ENCODE measurements at regions not wholly inside any gene's neighbourhood (a gene's known extent, or its start where the extent isn't known, plus 50 kb on each side); places are given as distances from the start of the nearest gene placed in this dataset.

DNA sequence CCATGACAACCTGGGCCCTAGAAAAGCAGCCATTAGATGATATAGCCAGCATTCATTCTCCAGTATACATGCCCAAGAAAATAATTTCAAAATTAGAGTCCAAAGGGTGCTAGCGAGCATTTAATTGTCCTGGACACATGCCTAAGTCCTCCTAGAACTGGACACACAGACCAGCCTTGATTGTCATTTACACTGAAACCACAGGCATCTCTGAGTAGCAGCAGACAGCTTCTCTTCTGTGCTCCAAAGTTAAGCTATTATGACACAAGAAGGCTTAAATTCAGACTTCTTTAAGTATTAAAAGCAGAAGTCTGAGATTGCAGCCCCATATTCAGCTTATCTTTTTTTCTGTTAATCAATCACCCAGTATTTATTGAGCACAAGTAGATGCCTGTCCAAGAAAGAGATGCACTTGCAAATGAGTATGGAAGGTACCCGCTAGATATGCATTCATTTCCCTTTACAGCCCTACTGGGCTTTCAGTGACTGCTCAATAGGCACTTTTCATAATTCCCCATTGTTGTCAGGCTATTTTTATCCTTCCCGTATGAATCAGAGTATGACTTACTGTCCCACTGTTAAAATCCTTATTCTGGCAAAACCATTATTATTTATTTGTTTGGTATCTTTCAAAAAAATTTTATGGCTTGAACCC, 374.1 kb downstream of the FBXW7 start:
- Histone ChIP-seq H3K36me3 (ENCODE audit: control insufficient read depth, insufficient read depth, low read length) (no peaks in the 10 kb centered on the region), H3K27me3 (ENCODE audit: control insufficient read depth, insufficient read depth, low read length) (no peaks in the 10 kb centered on the region), H3K27ac (ENCODE audit: low read depth, low read length) (no peak overlapping the region), H3K9ac (ENCODE audit: low read length) (no peak overlapping the region), H3K4me1 (ENCODE audit: control insufficient read depth, insufficient read depth, low read length) (no peaks in the 10 kb centered on the region), H3K4me3 (ENCODE audit: low read length) (no peak overlapping the region)

DNA sequence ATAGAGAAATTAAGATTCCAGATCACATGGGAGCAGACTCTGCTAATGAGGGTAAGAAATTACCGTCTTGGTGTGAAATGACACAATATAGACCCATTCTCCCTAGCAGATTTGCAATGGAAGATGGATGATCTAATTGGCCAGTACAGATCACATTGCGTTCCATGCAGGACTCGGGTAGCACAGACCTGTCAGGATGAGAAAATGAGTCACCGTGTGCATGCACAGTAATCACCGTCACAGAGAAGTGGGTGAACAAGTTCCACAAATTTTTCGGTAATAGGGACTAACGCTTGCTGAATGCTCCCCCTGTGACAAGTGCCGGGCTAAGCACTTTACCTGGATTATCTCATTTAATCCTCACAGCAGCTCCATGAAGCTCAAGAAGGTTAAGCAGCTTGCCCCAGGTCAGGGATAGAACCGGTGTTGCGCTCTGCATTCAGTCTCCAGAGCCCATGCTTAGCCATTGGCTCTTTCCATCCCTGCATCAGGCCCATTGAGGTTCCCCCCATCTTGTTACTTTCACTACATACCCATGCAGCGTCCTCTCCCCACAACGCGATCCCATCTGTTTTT, 375.6 kb downstream of the FBXW7 start:
- Histone ChIP-seq H3K27me3 (ENCODE audit: control insufficient read depth, insufficient read depth, low read length) (no peaks in the 10 kb centered on the region), H3K36me3 (ENCODE audit: control insufficient read depth, insufficient read depth, low read length) (no peaks in the 10 kb centered on the region), H3K27ac (ENCODE audit: low read depth, low read length) (no peak overlapping the region), H3K4me3 (ENCODE audit: low read length) (no peak overlapping the region), H3K4me1 (ENCODE audit: control insufficient read depth, insufficient read depth, low read length) (no peaks in the 10 kb centered on the region), H3K9ac (ENCODE audit: low read length) (no peak overlapping the region)

DNA sequence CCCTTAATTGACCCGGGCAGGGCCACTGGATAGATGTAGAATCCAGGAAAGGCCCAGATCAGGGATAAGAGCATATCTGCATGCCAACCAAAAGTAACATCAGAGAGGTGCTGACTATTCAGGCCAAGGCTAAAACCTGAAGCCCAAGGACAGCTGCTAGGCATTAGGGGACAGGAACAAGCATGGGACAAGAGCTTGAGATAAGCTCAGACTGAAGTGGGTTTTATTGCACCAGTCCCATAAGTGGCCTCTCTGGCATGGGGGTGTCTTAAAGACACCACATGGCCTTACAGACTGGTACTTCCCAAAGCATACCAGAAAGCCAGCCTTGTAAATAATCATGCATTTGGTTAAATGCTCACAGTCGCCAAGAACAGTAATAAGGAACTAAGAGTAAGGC, 376.1 kb downstream of the FBXW7 start:
- H3K4me1 ChIP-seq (ENCODE audit: control insufficient read depth, insufficient read depth, low read length), result no peaks in the 10 kb centered on the region
- H3K27me3 ChIP-seq (ENCODE audit: control insufficient read depth, insufficient read depth, low read length), result no peaks in the 10 kb centered on the region
- H3K4me3 ChIP-seq (ENCODE audit: low read length), result no peak overlapping the region

GRCh38 chr4:152158225-152158624, 377.7 kb downstream of the FBXW7 start:
- Histone ChIP-seq H3K27ac (ENCODE audit: low read depth, low read length) (no peak overlapping the region), H3K4me3 (ENCODE audit: low read length) (no peak overlapping the region), H3K4me1 (ENCODE audit: control insufficient read depth, insufficient read depth, low read length) (no peaks in the 10 kb centered on the region)

More for the DNA sequence above, 376.1 kb downstream of the FBXW7 start:
- Histone ChIP-seq H3K36me3 (ENCODE audit: control insufficient read depth, insufficient read depth, low read length) (no peaks in the 10 kb centered on the region), H3K27ac (ENCODE audit: low read depth, low read length) (no peak overlapping the region), H3K9ac (ENCODE audit: low read length) (no peak overlapping the region)

DNA sequence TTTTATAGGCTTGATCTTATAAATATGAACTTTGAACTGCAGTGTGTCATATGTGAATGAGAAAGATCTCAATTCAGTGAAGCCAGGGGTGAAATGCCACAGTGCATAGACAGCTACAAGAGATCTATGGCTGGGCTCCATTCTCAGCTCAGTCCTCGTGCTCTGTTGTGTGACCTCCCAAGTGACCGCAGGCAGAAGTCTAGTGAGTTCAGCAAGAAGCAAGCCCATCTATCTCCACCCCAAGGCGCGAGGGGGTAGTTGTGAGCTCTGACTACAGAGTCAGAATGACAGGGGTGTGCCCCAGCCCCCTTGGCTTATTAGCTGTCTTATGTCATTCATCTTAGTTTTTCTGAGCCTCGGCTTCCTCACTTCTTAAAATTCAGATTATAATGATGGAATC, 378.3 kb downstream of the FBXW7 start:
- Histone ChIP-seq H3K27ac (ENCODE audit: low read depth, low read length) (no peak overlapping the region), H3K27me3 (ENCODE audit: control insufficient read depth, insufficient read depth, low read length) (no peaks in the 10 kb centered on the region), H3K4me1 (ENCODE audit: control insufficient read depth, insufficient read depth, low read length) (no peaks in the 10 kb centered on the region), H3K4me3 (ENCODE audit: low read length) (no peak overlapping the region), H3K9ac (ENCODE audit: low read length) (no peak overlapping the region), H3K36me3 (ENCODE audit: control insufficient read depth, insufficient read depth, low read length) (no peaks in the 10 kb centered on the region)

More at GRCh38 chr4:152158225-152158624, 377.7 kb downstream of the FBXW7 start:
- Histone ChIP-seq H3K36me3 (ENCODE audit: control insufficient read depth, insufficient read depth, low read length) (no peaks in the 10 kb centered on the region), H3K9ac (ENCODE audit: low read length) (no peak overlapping the region), H3K27me3 (ENCODE audit: control insufficient read depth, insufficient read depth, low read length) (no peaks in the 10 kb centered on the region)

GRCh38 chr4:152156442-152156841, 379.4 kb downstream of the FBXW7 start:
- Histone ChIP-seq H3K4me3 (ENCODE audit: low read length) (no peak overlapping the region), H3K27ac (ENCODE audit: low read depth, low read length) (no peak overlapping the region), H3K9ac (ENCODE audit: low read length) (no peak overlapping the region), H3K36me3 (ENCODE audit: control insufficient read depth, insufficient read depth, low read length) (no peaks in the 10 kb centered on the region), H3K27me3 (ENCODE audit: control insufficient read depth, insufficient read depth, low read length) (no peaks in the 10 kb centered on the region), H3K4me1 (ENCODE audit: control insufficient read depth, insufficient read depth, low read length) (no peaks in the 10 kb centered on the region)

GRCh38 chr4:152155070-152155469, 380.8 kb downstream of the FBXW7 start:
- no peaks in the 10 kb centered on the region for H3K4me1 ChIP-seq (ENCODE audit: control insufficient read depth, insufficient read depth, low read length)
- H3K27ac ChIP-seq (ENCODE audit: low read depth, low read length), result no peak overlapping the region
- no peaks in the 10 kb centered on the region for H3K27me3 ChIP-seq (ENCODE audit: control insufficient read depth, insufficient read depth, low read length)
- H3K4me3 ChIP-seq (ENCODE audit: low read length), result no peak overlapping the region
- H3K36me3 ChIP-seq (ENCODE audit: control insufficient read depth, insufficient read depth, low read length), result no peaks in the 10 kb centered on the region
- no peak overlapping the region for H3K9ac ChIP-seq (ENCODE audit: low read length)

DNA sequence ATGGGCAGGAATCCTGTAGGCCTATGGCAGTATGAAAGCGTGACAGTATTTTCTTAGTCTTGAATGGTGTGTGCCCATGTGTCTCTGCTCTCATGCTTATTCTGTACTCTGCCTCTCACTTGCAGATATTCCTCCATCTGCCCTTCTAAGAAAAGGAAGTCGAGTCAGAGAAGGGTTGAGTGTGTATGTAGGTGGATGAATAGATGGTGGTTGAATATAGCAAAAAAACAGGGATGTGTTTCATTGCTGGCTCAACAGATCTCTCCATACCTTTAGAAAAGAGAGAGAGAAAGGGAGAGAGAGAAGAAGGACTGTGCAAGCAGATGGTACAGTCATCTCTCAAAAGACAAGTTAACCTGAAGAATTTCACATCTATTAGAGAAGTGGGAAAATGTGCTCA, 381.5 kb downstream of the FBXW7 start:
- H3K9ac ChIP-seq (ENCODE audit: low read length), result no peak overlapping the region
- no peaks in the 10 kb centered on the region for H3K4me1 ChIP-seq (ENCODE audit: control insufficient read depth, insufficient read depth, low read length)
- H3K4me3 ChIP-seq (ENCODE audit: low read length), result no peak overlapping the region
- no peak overlapping the region for H3K27ac ChIP-seq (ENCODE audit: low read depth, low read length)
- no peaks in the 10 kb centered on the region for H3K27me3 ChIP-seq (ENCODE audit: control insufficient read depth, insufficient read depth, low read length)
- no peaks in the 10 kb centered on the region for H3K36me3 ChIP-seq (ENCODE audit: control insufficient read depth, insufficient read depth, low read length)

- H3K4me3 ChIP-seq (ENCODE audit: low read length), result no peak overlapping the region
- H3K27ac ChIP-seq (ENCODE audit: low read depth, low read length), result no peak overlapping the region
- H3K9ac ChIP-seq (ENCODE audit: low read length), result no peak overlapping the region
- H3K36me3 ChIP-seq (ENCODE audit: control insufficient read depth, insufficient read depth, low read length), result no peaks in the 10 kb centered on the region
- H3K4me1 ChIP-seq (ENCODE audit: control insufficient read depth, insufficient read depth, low read length), result no peaks in the 10 kb centered on the region
- no peaks in the 10 kb centered on the region for H3K27me3 ChIP-seq (ENCODE audit: control insufficient read depth, insufficient read depth, low read length)
These were observed 382.2 kb downstream of the FBXW7 start for GRCh38 chr4:152153476-152154270.

GRCh38 chr4:152150214-152150613, 385.7 kb downstream of the FBXW7 start:
- Histone ChIP-seq H3K4me3 (ENCODE audit: low read length) (no peak overlapping the region), H3K27me3 (ENCODE audit: control insufficient read depth, insufficient read depth, low read length) (no peaks in the 10 kb centered on the region), H3K36me3 (ENCODE audit: control insufficient read depth, insufficient read depth, low read length) (no peaks in the 10 kb centered on the region), H3K27ac (ENCODE audit: low read depth, low read length) (no peak overlapping the region), H3K9ac (ENCODE audit: low read length) (no peak overlapping the region), H3K4me1 (ENCODE audit: control insufficient read depth, insufficient read depth, low read length) (no peaks in the 10 kb centered on the region)

GRCh38 chr4:152149745-152150144, 386.1 kb downstream of the FBXW7 start:
- H3K27ac ChIP-seq (ENCODE audit: low read depth, low read length), result no peak overlapping the region
- no peaks in the 10 kb centered on the region for H3K27me3 ChIP-seq (ENCODE audit: control insufficient read depth, insufficient read depth, low read length)
- no peak overlapping the region for H3K4me3 ChIP-seq (ENCODE audit: low read length)
- H3K9ac ChIP-seq (ENCODE audit: low read length), result no peak overlapping the region
- no peaks in the 10 kb centered on the region for H3K36me3 ChIP-seq (ENCODE audit: control insufficient read depth, insufficient read depth, low read length)
- no peaks in the 10 kb centered on the region for H3K4me1 ChIP-seq (ENCODE audit: control insufficient read depth, insufficient read depth, low read length)

- Histone ChIP-seq H3K4me1 (ENCODE audit: control insufficient read depth, insufficient read depth, low read length) (no peaks in the 10 kb centered on the region), H3K27ac (ENCODE audit: low read depth, low read length) (no peak overlapping the region), H3K27me3 (ENCODE audit: control insufficient read depth, insufficient read depth, low read length) (no peaks in the 10 kb centered on the region), H3K4me3 (ENCODE audit: low read length) (no peak overlapping the region), H3K36me3 (ENCODE audit: control insufficient read depth, insufficient read depth, low read length) (no peaks in the 10 kb centered on the region), H3K9ac (ENCODE audit: low read length) (no peak overlapping the region)
These were observed 387.2 kb upstream of the GATB start for GRCh38 chr4:152148057-152148456.

Measured in rectal smooth muscle tissue (tissue), 1 donor.